Medulla oblongata (tissue), 1 donor: ENCODE measurements at regions not wholly inside any gene's neighbourhood (a gene's known extent, or its start where the extent isn't known, plus 50 kb on each side); places are given as distances from the start of the nearest gene placed in this dataset.

Experiments
- DNase-seq: peaks from one replicate; pipeline ENCODE4 v3.0.0-alpha.2; 2015; ENCODE audit errors: extremely low spot score

DNA sequence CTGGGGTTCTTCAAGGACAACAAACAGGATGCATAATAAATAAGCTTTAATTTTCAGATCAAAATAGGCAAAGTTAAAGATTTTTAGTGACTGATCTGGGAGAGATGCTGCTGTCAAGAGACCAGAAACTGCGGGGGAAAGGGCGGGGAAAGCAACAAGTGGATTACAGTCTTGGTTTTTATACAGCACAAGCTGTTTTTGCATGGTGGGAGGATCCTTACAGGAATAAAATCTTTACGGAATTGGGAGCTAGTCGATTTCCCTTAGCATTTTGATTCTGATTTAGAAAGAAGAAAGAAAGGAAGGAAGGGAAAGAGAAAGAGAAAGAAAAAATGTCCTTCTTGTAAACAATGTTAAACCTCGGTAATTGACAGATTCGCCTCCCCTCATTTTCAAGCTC is 242.3 kb upstream of the SP8 start:
- DNase-seq: no peak

DNA sequence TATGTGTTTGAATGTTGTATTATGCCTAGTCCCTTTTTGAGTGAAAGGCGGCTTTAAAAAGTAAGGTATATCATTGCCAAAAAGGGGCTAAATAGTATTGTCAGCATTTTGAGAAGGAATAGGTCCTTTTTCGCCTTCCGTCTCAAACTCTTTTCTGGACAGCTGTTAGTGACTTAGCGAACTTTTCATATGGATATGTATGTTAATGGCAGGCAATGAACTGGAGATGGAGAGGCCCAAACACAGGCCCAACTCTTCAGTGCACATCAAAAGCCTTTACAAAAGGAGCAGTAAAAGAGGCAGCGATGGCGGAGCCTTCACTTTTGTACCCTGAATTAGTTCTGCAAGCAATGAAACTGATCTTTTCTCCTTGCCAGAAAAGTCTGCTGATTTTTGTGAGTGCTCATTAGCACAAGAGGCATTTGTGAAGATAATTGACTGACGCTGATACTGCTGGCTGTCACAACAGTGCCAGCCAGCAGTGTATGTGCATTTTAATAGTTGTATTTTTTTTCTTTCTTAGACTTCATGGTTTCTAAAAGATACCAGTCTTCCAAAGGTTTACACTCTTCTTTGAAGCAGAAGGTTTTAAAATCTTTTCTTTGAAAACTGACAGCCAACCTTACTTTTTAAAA is 243.7 kb upstream of the SP8 start:
- no peak for DNase-seq

GRCh38 chr7:21041252-21041651 is 254.6 kb upstream of the SP8 start:
- DNase-seq: no peak

GRCh38 chr7:21041666-21042065 is 255.0 kb upstream of the SP8 start:
- no peak for DNase-seq

GRCh38 chr7:21044384-21044783 is 257.7 kb upstream of the SP8 start:
- no peak for DNase-seq

DNA sequence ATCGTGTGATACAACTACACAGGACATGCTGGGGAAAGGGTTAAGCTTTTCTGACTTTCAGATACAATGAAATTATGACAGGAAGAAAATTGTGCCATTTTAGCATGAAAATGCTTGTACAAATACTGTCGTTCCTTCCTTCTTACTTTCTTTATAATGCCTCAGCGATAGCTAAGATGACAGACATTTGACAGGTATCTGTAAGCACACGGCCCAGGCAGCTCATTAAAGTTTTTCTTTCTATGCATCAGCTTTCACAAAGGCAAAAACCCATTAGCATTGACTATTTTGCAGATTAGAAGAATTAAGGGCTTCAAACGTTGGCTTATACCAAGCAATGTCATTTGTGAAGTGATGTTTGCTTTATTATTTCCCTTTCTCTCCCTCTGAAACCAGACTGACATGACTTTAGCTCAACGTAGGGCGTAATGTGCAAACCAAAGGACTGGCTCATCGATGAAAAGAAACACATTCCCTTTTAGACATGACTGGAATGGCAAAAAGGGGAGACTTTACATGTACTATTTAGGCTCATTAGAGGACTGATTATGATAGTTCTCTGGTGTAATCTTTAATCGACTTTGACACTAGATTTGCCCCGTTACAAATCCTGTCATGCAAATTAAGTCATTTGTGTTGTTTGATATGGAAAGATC is 258.4 kb upstream of the SP8 start:
- no peak for DNase-seq

DNA sequence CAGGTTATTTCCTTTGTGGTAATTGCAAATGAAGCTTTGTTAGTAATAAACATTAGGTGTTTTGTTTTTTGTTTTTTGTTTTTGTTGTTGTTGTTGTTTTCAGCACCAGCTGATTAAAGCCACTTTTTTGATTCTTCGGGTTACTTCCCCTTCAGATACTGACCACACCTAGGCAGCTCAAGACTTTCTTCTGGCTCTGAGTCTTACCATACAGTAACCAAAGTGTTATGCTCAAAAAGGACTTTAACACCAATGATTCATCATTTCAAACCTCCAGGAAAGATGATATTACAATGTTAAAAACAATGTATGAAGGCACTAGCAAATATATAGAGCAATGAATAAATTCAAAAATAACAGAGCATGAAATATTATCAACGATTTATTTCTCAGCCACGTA is 265.2 kb upstream of the SP8 start:
- DNase-seq: no peak

DNA sequence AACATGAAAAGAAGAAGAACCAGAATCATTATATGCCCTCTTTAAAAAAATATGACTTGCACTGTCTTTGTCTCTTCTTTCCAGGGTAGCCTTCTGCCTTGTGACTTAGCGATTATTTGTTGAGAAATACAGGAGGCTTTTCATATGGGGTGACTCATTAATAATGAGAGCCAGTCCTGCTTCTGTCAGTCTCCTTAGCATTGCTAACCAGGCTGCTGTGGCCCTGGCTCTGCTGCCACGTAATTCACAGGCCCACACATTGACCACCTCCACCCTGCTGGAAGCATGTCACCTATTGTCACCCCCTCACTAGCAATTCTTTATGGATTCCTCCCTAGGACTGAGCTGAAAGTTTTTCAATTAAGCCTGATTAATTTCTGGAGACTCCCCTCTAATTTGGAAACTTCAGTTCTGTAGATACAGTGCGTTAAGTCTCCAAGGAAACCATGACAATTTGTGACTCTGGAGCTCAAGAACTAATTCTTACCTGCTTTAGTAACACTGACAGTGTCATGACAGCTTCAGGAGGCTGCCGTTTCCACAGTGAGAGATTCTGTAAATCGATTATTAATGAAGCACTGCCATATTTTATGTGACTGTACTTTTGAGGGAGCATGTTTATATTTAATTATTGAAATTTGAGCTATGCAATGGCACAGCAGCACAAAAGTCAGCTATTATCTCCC is 267.9 kb upstream of the SP8 start:
- DNase-seq: no peak

DNA sequence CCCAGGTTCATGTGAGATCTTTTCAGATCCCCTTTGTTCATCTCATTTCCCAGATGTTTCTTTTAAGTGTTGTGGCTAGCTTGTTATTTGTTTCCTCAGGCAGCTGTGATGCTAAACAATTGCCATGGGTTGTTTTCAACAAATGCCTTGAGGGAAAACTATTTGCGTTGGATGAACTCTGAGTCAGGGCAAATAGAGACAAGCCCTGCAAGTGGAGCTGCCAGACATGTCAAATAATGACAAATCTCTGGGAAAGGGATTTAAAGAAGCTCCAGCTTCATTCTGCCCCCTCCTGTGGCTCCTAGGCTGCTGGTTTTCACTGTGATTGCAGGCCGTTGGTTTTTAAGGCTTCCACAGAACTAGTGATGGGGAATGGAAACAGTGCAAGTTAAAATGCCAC is 272.4 kb upstream of the SP8 start:
- no peak for DNase-seq

- no peak for DNase-seq
Observed at GRCh38 chr7:21063106-21063505, 276.4 kb upstream of the SP8 start.

GRCh38 chr7:21064698-21065648 is 278.3 kb upstream of the SP8 start:
- DNase-seq: no peak

DNA sequence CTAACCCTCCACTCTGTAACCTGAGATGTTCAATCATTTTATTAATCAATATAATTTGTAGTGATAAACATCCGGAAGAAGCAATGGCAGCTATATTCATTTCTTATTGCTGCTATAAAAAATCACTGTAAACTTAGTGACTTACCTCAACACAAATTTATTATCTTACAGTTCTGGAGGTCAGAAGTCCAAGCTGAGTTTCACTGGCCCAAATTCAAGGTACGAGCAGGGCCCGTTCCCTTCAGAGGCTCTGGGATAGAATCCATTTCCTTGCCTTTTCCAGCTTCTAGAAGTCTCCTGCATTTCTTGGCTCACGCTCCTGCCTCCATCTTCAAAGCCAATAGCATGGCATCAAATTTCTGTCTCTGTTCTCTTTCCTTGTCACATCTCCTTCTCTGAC is 279.5 kb upstream of the SP8 start:
- DNase-seq: no peak

DNA sequence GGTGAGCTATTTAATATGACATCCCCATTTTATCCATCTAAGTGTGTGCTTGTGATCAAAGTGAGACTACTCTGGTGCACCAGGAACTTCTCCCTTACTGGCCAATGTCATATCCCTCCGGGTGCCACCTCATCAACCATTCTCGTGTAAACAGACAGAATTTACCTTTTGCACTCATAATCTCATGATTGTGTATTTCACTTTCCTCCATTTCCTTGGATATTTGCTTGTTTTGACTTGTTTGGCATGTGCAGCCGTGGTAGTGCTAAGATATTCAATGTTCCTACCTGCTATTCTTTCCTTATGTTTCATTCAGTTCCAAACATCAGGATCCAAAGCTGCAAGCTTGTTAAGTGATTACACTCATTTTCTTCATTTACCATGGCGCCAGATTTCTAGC is 280.5 kb upstream of the SP8 start:
- no peak for DNase-seq

DNA sequence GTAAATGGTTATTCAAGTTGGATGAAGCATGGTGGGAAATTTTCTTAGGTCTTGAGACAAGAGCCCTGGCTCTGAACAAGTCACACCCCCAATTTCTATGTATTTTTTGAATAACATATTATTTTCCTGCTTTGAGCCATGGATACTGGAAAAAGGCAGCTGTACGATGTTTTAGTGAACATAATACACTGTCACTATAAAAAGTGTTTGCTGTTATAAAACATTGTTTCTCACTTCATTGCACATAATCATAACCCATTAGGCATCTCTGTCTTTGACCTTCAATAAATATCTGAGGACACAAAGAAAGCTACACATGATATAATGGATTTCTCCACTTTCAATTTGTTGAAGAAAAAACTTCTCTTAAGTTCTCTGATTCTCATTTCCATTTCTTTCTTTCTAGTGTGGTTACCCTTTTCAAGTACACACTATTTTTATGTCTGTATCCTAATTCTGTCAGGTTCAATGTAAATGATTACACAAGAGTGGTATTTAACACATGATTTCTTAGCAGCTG is 283.9 kb upstream of the SP8 start:
- DNase-seq: no peak

DNA sequence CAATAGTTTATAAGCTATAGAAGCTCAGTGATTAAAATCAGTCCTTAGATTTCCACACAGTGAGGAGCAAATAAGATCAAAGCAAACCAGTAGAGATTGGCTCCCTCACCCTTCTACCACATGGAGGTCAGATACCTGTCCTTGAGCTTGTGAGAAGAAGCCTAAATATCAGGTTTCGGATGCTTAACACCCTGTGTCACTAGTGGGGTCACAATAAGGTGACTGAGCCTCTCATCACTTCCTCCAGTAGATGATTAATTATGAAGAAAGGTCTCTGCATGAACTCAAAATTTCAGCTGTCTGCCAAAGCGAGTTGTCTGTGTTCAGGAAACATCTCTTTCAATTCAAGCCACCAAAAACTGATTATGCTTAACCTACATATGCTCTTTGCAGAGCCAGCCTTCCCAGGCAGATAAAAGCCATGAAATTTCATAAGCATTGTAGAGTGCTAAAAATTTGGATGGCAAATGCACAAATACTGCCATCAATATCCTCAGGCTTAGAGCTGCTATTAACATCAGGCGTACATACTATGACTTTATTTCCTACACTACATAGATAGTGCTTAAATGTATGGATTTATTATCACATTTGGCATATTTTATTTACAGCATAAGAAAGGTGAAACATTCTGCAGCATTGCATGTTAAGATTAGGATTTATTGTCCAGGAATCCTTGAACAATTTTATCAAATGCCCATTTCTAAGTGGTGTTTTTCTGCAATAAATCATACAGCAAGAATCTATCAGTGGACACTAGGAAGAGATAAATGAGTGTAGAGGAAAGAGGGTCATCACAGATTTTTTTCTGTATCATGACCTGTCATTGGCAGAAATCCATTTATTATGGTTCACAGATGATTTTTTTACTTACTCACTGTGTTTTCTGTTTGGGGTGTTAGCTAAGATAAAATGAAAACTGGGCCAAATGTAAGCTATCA is 285.1 kb upstream of the SP8 start:
- no peak for DNase-seq

DNA sequence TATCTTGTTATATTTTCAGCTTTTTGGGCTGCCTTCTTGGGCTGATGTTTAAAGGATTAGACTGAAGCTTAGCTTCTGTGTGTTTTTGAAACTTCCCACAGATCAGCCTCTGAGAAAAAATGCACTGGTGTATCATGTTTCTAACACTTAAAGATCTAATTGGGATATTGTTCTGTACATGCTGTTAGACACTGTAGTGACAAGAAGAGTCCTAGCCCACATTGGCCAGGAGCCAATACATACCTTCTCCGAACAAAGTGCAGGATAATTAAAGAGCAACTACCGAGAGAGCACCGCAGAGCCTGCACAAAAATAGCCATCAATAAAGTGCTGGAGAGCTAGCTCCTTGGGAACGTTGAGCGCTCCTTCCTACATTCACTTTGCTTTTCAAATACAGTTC is 289.4 kb upstream of the SP8 start:
- DNase-seq: no peak

DNA sequence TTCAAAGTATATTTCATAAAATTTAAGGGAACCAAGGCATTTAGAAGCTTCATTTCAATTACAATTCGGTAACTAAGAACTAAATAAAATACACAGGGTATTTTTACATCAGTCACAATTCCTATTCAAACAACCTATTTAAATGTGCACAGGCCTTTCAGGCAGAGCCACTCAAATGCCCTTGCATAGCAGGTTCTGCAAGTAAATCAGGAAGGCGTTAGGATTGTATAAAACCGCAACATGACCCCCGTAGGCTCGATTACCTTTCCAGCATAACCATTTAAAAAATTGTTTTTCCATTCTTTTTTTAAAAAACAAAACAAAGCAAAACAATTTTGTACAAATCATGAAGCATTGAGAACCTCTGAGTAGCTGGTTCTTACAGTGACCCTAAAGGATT is 289.9 kb upstream of the SP8 start:
- no peak for DNase-seq

GRCh38 chr7:21077602-21078001 is 290.9 kb upstream of the SP8 start:
- no peak for DNase-seq

DNA sequence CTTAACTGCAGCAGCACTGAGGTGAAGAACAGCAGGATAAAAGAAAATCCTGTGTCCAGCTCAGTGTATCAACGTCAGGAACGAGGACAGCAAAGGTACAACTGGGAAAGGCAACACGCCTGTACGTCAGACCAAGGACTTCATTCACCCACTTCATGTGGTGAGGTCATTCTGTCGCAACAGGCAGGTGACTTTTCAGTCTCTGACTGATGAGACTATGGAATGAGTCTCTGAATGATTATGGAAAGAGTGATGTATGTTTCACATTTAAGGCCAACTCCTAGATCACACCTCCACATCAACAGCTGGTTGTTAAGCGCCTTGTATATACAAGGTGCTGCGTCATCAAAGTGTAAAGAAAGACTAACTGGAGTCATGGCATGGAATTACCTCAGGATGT is 297.6 kb upstream of the SP8 start:
- no peak for DNase-seq

- DNase-seq: no peak
Observed at GRCh38 chr7:21086688-21087087, 300.0 kb upstream of the SP8 start.

DNA sequence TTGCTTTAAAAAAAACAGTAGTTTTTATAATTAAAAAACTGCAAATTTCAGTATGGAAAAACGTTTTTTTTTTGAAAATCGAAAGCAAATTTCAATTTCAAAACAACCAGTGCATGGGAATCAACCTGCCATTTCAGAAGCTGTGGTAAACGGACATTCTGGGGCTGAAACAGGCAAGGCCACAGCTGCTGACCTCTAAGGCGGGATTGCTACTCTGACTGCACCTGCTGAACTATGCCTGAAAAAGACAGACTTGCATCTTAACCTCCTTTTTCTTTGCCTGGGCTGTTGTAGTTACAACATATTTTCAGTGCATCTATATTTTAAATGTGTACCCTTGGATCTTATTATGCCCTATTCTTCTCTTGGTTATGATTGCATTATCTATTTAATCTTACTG is 303.0 kb upstream of the SP8 start:
- no peak for DNase-seq
